C1 segment of cervical spinal cord (tissue), 14 donors: ENCODE measurements at regions not wholly inside any gene's neighbourhood (a gene's known extent, or its start where the extent isn't known, plus 50 kb on each side); places are given as distances from the start of the nearest gene placed in this dataset.

Experiments
- DNase-seq, 14 donors: peaks; one replicate each; lab custom pipeline; 2025; lab: John Stamatoyannopoulos, UW

DNA sequence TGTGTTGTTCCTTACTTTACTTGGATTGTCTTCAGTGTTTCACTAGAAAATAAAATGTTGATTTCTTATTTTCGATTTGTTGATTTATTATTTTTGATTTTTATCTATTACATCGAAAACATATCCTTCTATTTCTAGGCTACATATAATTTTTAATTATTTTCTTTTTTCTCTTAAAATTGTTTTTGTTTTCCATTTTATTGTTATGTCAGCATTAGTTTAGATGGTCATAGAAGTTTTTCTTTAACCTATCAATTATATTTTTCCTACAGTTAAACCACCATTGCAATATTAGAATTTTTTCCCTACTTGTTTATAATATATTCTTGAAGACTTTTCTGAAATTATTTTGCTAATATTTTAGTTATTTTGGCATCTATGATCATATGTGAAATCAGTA lies 1685.1 kb downstream of the RPA4 start:
- DNase-seq: no peak

DNA sequence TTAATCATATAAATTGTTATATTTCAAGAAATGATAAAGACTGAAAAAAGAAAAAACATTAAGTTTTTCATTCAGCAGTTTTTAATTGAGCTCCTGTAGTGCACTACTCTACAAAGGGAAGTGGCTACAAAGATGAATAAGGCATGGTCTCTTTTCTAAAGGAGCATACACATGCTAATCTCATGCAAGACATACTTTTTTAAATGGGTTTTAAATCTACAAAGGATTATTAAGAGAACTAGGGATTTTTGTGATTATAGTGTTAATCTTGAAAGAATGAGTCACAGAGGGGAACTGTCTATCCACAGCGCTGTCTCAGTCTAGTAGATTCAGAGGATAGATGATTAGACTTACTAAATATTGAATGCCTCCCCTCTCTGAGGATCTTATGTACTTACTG lies 1722.2 kb downstream of the RPA4 start:
- DNase-seq: no peak

DNA sequence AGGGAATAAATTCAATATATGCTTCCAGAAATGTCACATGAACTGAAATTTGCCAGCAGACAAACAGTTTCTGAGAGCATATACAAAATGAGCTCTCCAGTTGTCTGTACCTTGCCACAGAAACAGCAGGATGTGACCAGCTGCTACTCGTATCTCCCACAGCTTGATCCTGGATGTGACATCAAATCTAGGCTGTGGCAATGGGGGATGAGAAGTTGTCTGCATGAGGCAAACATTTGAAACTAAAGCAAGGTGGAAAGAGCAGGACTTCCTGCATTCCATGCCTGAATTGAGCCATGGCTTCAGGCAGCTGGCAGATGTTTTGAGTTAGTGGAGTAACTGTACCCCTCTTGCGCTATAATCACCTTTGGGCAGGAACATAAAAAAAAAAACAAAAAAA lies 1724.0 kb downstream of the RPA4 start:
- DNase-seq: no peak

DNA sequence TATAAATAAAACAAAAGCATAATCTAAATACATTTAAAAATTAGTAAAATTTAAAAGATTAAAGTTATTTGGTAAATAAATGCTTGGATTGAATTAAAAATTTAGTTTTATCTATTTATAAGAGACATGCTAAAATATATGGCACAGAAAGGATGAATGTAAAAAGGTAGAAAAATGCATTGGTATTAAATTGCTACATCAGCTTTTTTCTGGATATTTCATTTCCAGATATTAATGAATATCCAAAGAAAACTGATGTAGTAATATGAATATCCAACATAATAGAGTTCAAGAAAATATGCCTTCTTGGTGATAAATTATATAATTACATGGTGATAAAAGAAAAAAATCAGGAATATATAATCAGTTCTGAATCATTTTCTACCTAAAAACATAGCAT lies 1743.9 kb downstream of the RPA4 start:
- no peak for DNase-seq

DNA sequence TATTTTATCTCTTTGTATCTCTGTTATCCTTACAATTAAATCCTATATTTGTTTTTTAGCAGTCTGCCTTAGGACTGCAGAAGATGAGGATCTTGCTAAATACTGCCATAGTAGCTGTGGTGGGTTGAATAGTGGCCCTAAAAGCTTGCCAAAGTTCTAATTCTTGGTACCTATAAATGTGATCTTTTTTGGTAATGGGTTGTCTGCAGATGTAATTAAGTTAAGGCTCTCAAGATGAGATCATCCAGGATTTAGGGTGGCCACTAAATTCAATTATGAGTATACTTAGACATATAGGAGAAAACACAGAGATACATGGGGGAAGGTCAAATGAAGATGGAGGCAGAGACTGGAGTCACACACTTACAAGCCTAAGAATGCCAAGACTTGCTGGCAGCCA lies 1753.7 kb downstream of the RPA4 start:
- no peak for DNase-seq

DNA sequence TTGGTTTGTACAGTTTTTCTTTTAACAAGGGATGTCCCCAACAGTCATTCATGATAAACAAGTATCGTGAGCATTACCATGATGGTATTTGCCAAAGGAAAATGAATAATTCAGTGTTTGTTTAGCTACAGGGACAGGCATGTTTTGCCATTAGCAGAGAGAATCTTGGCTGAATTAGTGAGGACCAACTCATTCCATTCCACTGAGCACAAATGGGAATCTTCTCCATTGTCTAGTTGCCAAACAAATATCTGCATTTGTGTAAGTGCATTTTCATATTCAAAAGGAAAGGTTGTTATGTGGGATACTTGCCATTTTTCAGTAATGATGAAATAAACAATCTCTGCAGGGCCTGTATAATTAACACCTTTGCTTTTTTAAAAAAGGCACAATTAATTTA lies 1762.6 kb downstream of the RPA4 start:
- DNase-seq: no peak

DNA sequence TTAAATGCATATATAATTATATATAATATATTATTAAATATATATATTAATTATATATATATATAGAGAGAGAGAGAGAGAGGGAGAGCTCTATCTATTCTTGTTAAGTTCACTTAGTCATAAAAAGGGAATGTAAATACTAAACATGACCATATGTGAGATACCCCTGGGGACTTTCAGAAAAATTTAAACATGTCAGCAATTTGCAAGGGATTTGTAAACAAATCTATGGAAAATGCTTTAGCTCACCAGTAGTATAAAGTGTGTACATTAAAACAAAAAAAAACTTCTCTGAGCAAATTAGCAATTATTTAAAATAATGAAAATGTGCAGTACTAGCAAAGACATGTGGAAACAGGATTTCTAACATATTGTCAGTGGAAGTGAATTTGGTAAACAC lies 1755.5 kb downstream of the PCDH19 start:
- no peak for DNase-seq
